HepG2 (cell line): ENCODE measurements at regions not wholly inside any gene's neighbourhood (a gene's known extent, or its start where the extent isn't known, plus 50 kb on each side); places are given as distances from the start of the nearest gene placed in this dataset.
"Not testable (repeated sequence)": the region's sequence is repeated elsewhere in the genome, so short reads cannot be mapped to it uniquely, and the experiment has no call there.

ENCODE experiments used
- ATAC-seq: fragments of 200-7000 bp; cut with Tn5 transposase; 3 replicates; pipeline ENCODE4 v1.9.1; 2020; ENCODE audit warnings: mild to moderate bottlenecking, moderate library complexity
- BruUV-seq: library from RNA; stranded (reverse); fragments of 400-500 nt; replicated peaks from 2 replicates; lab custom pipeline; 2021; lab: Mats Ljungman, UMichigan
- CTCF ChIA-PET: fragments of 300-600 bp; formaldehyde crosslinking; extraction: SDS; loops from one replicate; lab custom pipeline; 2021; ENCODE audit warnings: low total read pairs, inconsistent platforms, low intra/inter-chr PET ratio; lab: Yijun Ruan, JAX
- POLR2A ChIA-PET: fragments of 350-600 bp; sonication (Branson Sonifier 250); formaldehyde crosslinking; loops from one replicate; lab custom pipeline; 2020; ENCODE audit warnings: antibody characterized with exemption, inconsistent platforms; lab: Yijun Ruan, JAX
- DNase-seq: peaks from one replicate; pipeline ENCODE4 v3.0.0-alpha.2; 2015; ENCODE audit warnings: low spot score
- FAIRE-seq: peaks from 3 replicates; lab custom pipeline; 2011; peaks lifted over from hg19 to GRCh38; lab: Jason Lieb, UNC
- H2AFZ ChIP-seq: one replicate; pipeline ENCODE4 v1.6.1; 2011; ENCODE audit warnings: low read length, inconsistent platforms
- H3K27ac ChIP-seq: fragments of 300-600 bp; 3 replicates; pipeline ENCODE4 v1.8.0; 2011; ENCODE audit warnings: mixed run types, mild to moderate bottlenecking, mixed read lengths, low read length, inconsistent platforms; ENCODE audit not compliant: insufficient read depth; ENCODE audit errors: extremely low read length
- H3K27me3 ChIP-seq, 2 experiments: fragments of 200-600 bp in 1 of 2; 2 replicates in 1 of 2; 3 replicates in 1 of 2; pipeline versions ENCODE4 v1.6.0 to v1.8.0; 2011; ENCODE audit warnings: low read length in 2 of 2, mild to moderate bottlenecking in 2 of 2, moderate library complexity in 2 of 2, inconsistent platforms in 1 of 2; ENCODE audit not compliant: insufficient read depth in 2 of 2, control insufficient read depth in 1 of 2
- H3K36me3 ChIP-seq, 2 experiments: fragments of 200-600 bp in 1 of 2; replicated peaks in 1 of 2; 2 replicates in 1 of 2; 3 replicates in 1 of 2; pipeline versions ENCODE4 v1.5.1 to v1.8.0; 2011; ENCODE audit warnings: low read length in 2 of 2, inconsistent platforms in 1 of 2; ENCODE audit not compliant: insufficient read depth in 2 of 2, control insufficient read depth in 1 of 2
- H3K4me1 ChIP-seq: 2 replicates; pipeline ENCODE4 v1.5.1; 2012; ENCODE audit warnings: low read length, inconsistent platforms; ENCODE audit not compliant: insufficient read depth
- H3K4me2 ChIP-seq: 2 replicates; pipeline ENCODE4 v1.6.0; 2011; ENCODE audit warnings: low read depth, low read length, inconsistent platforms
- H3K4me3 ChIP-seq, 3 experiments: fragments of 200-600 bp in 1 of 3; sonication (generic), shearing (Covaris generic) in 1 of 3; replicated peaks in 1 of 3; 2 replicates each; pipeline ENCODE4 v1.5.1; 2011 to 2016; ENCODE audit warnings: low read length in 3 of 3, inconsistent platforms in 2 of 3, low read depth in 2 of 3, mild to moderate bottlenecking in 2 of 3, control low read depth in 1 of 3, mixed read lengths in 1 of 3; ENCODE audit not compliant: insufficient read depth in 1 of 3
- H3K79me2 ChIP-seq: one replicate; pipeline ENCODE4 v1.6.1; 2011; ENCODE audit warnings: low read length, inconsistent platforms; ENCODE audit not compliant: insufficient read depth
- H3K9ac ChIP-seq: 2 replicates; pipeline ENCODE4 v1.6.0; 2011; ENCODE audit warnings: mild to moderate bottlenecking, low read depth, low read length, inconsistent platforms; ENCODE audit not compliant: insufficient read depth
- H3K9me3 ChIP-seq: 2 replicates; pipeline ENCODE4 v1.5.1; 2012; ENCODE audit warnings: mild to moderate bottlenecking, low read length
- H4K20me1 ChIP-seq: 2 replicates; pipeline ENCODE4 v1.6.0; 2011; ENCODE audit warnings: inconsistent platforms, mild to moderate bottlenecking, low read length, moderate library complexity; ENCODE audit not compliant: insufficient read depth
- ATF7 ChIP-seq, 2 experiments: fragments of 450-650 bp in 1 of 2; sonication (generic) in 1 of 2; formaldehyde crosslinking in 1 of 2; IDR thresholded peaks; 2 replicates each; pipeline versions ENCODE4 v1.4.0 to v1.6.1; 2016 to 2020; ENCODE audit warnings: antibody characterized with exemption in 1 of 2, mild to moderate bottlenecking in 1 of 2, missing genetic modification reagents in 1 of 2
- FOXP1 ChIP-seq, 2 experiments: fragments of 450-650 bp in 1 of 2; IDR thresholded peaks; 2 replicates each; pipeline ENCODE4 v1.6.1; 2017 to 2018; ENCODE audit warnings: antibody characterized with exemption in 1 of 2
- ZNF121 ChIP-seq: sonication (generic); formaldehyde crosslinking; IDR thresholded peaks from 2 replicates; pipeline ENCODE4 v1.5.0; 2020; ENCODE audit warnings: mild to moderate bottlenecking, missing genetic modification reagents
- WGBS: methylation state at CpG from one replicate; pipeline ENCODE4 v1.1.6; 2017; ENCODE audit warnings: low lambda C conversion rate; 5-methylcytosine and 5-hydroxymethylcytosine counted together
- in situ Hi-C: cut with HindIII; loops from 2 replicates; pipeline ENCODE4 v1.10.0; 2017; ENCODE audit warnings: low pct_unique_long_range_greater_than_20kb; ENCODE audit not compliant: extremely low pct_ligation_motif_present
- intact Hi-C: fragments of 100-400 bp; cut with micrococcal nuclease; formaldehyde crosslinking; loops from one replicate; pipeline ENCODE4 v1.10.0; 2022; ENCODE audit not compliant: unreplicated experiment
- TF ChIP-seq, protein P1 (sequence below): IDR thresholded peaks from 2 replicates; pipeline ENCODE4 v1.6.1; 2016; ENCODE audit warnings: mild to moderate bottlenecking
- TF ChIP-seq, protein P2 (sequence below): sonication (generic); formaldehyde crosslinking; IDR thresholded peaks from 2 replicates; pipeline ENCODE4 v1.5.0; 2020; ENCODE audit warnings: missing genetic modification reagents

GRCh38 chr18:46200178-46201055, 96.2 kb downstream of the HAUS1 start:
- H3K36me3 ChIP-seq; H3K9me3 ChIP-seq; CTCF ChIA-PET; H3K4me2 ChIP-seq; ATAC-seq; BruUV-seq; H3K4me3 ChIP-seq; in situ Hi-C loops; DNase-seq; H2AFZ ChIP-seq; H3K27me3 ChIP-seq; FAIRE-seq; intact Hi-C loops; H3K9ac ChIP-seq; H4K20me1 ChIP-seq; TF ChIP-seq ATF7 (CRISPR knock-in tag; IDR thresholded peaks at IDR 0.05): not testable (repeated sequence)
- peaks cover 44% of the 10 kb centered on the region for H3K79me2 ChIP-seq
- TF ChIP-seq ATF7 (IDR thresholded peaks at IDR 0.05) (peak; percentile 74), ZNF121 (0 out of 2 replicates have a peak, but pooled peaks have one; percentile 22)
- peak overlapping the region; percentile 48 for H3K27ac ChIP-seq
- H3K4me1 ChIP-seq: peaks cover 24% of the 10 kb centered on the region
- POLR2A ChIA-PET: interaction anchor here (0.8 to 1.7 kb wide), 2 partner anchors 25 to 27 kb away, joined by 4 to 6 read pairs; a partner anchor contains a TSS
- 95% methylated on average over 11 of the region's 11 CpGs for WGBS

DNA sequence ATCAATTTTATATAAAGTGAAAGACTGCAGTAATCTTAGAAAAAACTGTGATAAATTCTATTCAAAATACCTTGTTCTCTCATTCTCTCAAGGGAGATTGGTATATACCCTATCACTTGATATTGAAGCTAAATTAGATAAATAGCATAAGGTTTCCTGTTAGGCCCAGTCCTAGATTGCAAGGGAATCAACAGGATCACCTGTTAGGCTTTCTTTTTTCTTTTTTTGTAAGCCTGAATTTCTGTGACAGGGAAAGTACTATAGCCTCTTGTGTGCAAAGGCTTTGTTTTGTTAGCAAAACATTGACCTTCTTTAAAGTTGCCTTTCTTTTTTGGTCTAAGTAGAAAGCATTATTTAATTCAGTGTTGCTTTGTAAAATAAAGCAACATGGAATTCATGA, 100.0 kb downstream of the HAUS1 start:
- H3K36me3 ChIP-seq: no peaks in the 10 kb centered on the region
- no peaks in the 10 kb centered on the region for H3K27me3 ChIP-seq
- peaks cover 50% of the 10 kb centered on the region for H3K79me2 ChIP-seq
- no peaks in the 10 kb centered on the region for H3K9me3 ChIP-seq
- H3K9ac ChIP-seq: no peak overlapping the region
- no peak overlapping the region for H3K4me2 ChIP-seq
- ATAC-seq (no peak), DNase-seq (no peak), FAIRE-seq (no peak)
- no TSS peak for BruUV-seq
- no peaks in the 10 kb centered on the region for H4K20me1 ChIP-seq
- no peak overlapping the region for H3K4me3 ChIP-seq
- ChIA-PET POLR2A (no interaction called here), CTCF (no interaction called here)
- no peak overlapping the region for H3K27ac ChIP-seq
- in situ Hi-C loops: no loop called here
- peaks cover 14% of the 10 kb centered on the region for H3K4me1 ChIP-seq
- intact Hi-C loops: no loop called here
- H2AFZ ChIP-seq: no peak overlapping the region
- TF ChIP-seq, protein P1, sequence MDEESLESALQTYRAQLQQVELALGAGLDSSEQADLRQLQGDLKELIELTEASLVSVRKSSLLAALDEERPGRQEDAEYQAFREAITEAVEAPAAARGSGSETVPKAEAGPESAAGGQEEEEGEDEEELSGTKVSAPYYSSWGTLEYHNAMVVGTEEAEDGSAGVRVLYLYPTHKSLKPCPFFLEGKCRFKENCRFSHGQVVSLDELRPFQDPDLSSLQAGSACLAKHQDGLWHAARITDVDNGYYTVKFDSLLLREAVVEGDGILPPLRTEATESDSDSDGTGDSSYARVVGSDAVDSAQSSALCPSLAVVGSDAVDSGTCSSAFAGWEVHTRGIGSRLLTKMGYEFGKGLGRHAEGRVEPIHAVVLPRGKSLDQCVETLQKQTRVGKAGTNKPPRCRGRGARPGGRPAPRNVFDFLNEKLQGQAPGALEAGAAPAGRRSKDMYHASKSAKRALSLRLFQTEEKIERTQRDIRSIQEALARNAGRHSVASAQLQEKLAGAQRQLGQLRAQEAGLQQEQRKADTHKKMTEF (CRISPR knock-in tag): no peak
- TF ChIP-seq FOXP1 (IDR thresholded peaks at IDR 0.05): no peak
- no peak for TF ChIP-seq FOXP1 (CRISPR knock-in tag; IDR thresholded peaks at IDR 0.05)
- TF ChIP-seq, protein P2, sequence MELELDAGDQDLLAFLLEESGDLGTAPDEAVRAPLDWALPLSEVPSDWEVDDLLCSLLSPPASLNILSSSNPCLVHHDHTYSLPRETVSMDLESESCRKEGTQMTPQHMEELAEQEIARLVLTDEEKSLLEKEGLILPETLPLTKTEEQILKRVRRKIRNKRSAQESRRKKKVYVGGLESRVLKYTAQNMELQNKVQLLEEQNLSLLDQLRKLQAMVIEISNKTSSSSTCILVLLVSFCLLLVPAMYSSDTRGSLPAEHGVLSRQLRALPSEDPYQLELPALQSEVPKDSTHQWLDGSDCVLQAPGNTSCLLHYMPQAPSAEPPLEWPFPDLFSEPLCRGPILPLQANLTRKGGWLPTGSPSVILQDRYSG (CRISPR knock-in tag): no peak
- TF ChIP-seq, all 625 proteins: peak for 0
